GM12864 (cell line): ENCODE measurements at regions not wholly inside any gene's neighbourhood (a gene's known extent, or its start where the extent isn't known, plus 50 kb on each side); places are given as distances from the start of the nearest gene placed in this dataset.

Experiments
- DNase-seq: peaks from one replicate; pipeline ENCODE4 v3.0.0-alpha.2; 2011; ENCODE audit warnings: low read depth
- H3K4me3 ChIP-seq: 2 replicates; pipeline ENCODE4 v1.5.1; 2011; ENCODE audit warnings: mild to moderate bottlenecking, low read depth, low read length, control low read depth
- CTCF ChIP-seq: IDR thresholded peaks from 2 replicates; pipeline ENCODE4 v1.5.1; 2011; ENCODE audit warnings: low read depth, mild to moderate bottlenecking, moderate library complexity, low read length, control low read depth, inconsistent platforms; ENCODE audit errors: missing control alignments

GRCh38 chr6:145063091-145063490 lies 672.2 kb downstream of the EPM2A start:
- no peak overlapping the region for H3K4me3 ChIP-seq
- DNase-seq, result no peak
- TF ChIP-seq CTCF, result no peak

DNA sequence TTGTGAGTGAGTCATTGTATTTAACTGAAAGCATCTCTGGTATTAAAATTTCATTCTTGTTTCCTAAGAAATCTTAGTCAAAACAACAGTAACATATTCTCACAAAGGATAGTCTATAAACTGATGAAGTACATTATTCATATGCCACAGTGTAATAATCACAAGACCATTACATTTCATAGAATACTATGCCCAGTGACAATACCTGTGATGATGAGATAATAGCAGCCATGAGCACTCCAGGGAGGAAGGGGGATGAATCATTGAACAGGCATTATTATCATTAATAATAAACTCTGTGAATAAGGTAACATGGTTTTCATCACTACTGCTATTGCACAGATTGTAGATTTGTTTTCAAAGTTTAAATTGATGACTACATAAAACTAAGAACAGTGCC lies 667.9 kb downstream of the EPM2A start:
- TF ChIP-seq CTCF, result no peak

DNA sequence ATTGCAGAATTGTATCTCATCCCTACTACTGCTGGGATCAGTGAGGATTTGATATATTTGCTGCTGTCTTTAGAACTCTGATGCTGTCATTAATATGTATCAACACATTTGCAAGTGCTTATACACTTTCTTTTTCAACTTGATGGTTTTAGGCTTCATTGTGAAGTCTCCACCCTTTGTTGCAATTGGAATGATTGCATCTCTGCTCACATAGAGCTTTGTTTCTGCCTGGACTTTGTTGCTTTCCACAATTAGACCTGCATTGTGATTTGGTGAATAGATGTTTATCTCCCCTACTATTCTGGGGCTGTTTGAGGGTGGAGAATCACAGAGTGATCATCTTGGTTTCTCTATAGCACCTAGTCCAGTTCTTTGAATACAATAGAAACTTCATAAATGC lies 666.7 kb downstream of the EPM2A start:
- no peak for TF ChIP-seq CTCF
- no peak for DNase-seq
- no peak overlapping the region for H3K4me3 ChIP-seq

More for the DNA sequence above, 667.9 kb downstream of the EPM2A start:
- DNase-seq, result no peak
- H3K4me3 ChIP-seq, result no peak overlapping the region

GRCh38 chr6:145069966-145070365 lies 665.4 kb downstream of the EPM2A start:
- DNase-seq, result no peak
- no peak for TF ChIP-seq CTCF
- no peak overlapping the region for H3K4me3 ChIP-seq

DNA sequence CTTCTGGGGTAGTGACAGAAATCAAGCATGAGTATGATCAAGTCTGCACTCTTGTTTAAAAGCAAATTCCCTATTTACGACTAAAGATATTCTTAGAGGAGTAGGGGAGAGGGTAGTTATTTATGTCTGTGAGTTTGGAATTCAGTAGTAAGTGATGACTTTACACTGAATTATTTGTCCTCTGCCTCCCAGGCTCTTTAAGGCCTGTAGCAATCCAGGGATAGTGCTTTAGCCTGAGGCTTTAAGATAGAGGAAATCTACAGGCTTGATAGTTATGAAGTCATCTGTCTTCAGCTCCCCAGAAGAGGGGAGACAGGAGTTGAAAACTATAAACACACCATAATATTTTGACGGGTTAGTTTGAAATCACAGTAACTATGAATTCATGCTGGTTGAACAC lies 664.5 kb downstream of the EPM2A start:
- no peak for DNase-seq
- H3K4me3 ChIP-seq, result no peak overlapping the region
- no peak for TF ChIP-seq CTCF

DNA sequence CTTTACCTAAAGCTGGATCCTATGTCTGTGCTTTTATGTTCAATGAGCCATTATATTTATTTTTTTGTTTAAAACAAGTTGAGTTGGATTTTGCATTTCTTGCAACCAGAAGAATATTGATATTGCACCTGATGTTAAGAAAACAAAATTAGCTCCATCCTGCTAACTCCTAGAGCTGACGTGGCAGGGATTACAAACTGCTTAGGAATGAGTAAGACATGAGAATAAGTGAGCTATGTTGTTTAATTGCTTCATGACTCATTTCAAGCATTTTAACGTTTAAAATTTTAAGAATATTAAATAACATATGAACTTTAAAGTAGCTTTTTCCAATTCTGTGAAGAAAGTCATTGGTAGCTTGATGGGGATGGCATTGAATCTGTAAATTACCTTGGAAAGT lies 663.5 kb downstream of the EPM2A start:
- DNase-seq, result no peak

DNA sequence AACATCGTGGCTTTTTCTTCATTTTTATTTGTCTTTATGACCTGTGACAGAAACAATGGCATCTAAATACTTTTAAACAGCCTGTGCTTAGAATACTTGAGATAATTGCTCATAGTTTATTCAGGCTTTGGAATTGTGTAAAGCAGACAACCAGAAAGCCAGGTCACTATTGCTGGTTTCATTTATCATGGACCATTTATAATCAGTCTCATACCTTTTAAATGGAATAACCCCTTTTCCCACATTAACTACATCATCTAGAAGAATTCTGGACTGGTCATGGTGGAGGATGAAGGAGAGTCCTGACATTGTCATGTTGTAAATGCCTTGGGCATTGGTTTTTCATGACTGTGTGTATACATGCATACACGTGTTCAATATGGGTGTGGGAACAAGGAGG lies 661.5 kb downstream of the EPM2A start:
- no peak for TF ChIP-seq CTCF
- DNase-seq, result no peak
- H3K4me3 ChIP-seq, result no peak overlapping the region

More for the DNA sequence above, 663.5 kb downstream of the EPM2A start:
- no peak overlapping the region for H3K4me3 ChIP-seq
- TF ChIP-seq CTCF, result no peak
